Gastrocnemius medialis (tissue), 4 donors: ENCODE measurements at regions not wholly inside any gene's neighbourhood (a gene's known extent, or its start where the extent isn't known, plus 50 kb on each side); places are given as distances from the start of the nearest gene placed in this dataset.

Source experiments
- CTCF ChIP-seq, 5 experiments: fragments of 450-650 bp in 3 of 5; fragments of 200-600 bp in 2 of 5; sonication (generic) in 2 of 5; IDR thresholded peaks in 4 of 5; conservative IDR thresholded peaks in 1 of 5; 1 replicate in 4 of 5; 2 replicates in 1 of 5; pipeline ENCODE4 v1.5.1; 2016 to 2019; ENCODE audit warnings: antibody characterized with exemption in 5 of 5, mild to moderate bottlenecking in 3 of 5, moderate library complexity in 3 of 5
- POLR2A ChIP-seq, 2 donors: fragments of 450-650 bp; IDR thresholded peaks; one replicate each; pipeline ENCODE4 v1.6.1; 2017; ENCODE audit warnings: antibody characterized with exemption in 2 of 2, mild to moderate bottlenecking in 2 of 2, moderate library complexity in 2 of 2

GRCh38 chr2:226451486-226451885 is 348.1 kb downstream of the IRS1 start:
- TF ChIP-seq POLR2A (IDR thresholded peaks at IDR 0.05): no peak
- TF ChIP-seq CTCF (IDR thresholded peaks at IDR 0.05 in 4 of 5, conservative IDR thresholded peaks at IDR 0.05 in 1 of 5): no peak
